Activated CD4-positive, alpha-beta T cell treated with anti-CD3 and anti-CD28 coated beads, Interleukin-10, Interleukin-2, amounts not matched to agents 100 ng/mL and 50 ng/mL, durations not matched to agents 16 hours and 8 hours (primary cell): ENCODE measurements at regions not wholly inside any gene's neighbourhood (a gene's known extent, or its start where the extent isn't known, plus 50 kb on each side); places are given as distances from the start of the nearest gene placed in this dataset.

Source experiments
- DNase-seq: peaks from one replicate; pipeline ENCODE4 v3.0.0-alpha.2; 2020

DNA sequence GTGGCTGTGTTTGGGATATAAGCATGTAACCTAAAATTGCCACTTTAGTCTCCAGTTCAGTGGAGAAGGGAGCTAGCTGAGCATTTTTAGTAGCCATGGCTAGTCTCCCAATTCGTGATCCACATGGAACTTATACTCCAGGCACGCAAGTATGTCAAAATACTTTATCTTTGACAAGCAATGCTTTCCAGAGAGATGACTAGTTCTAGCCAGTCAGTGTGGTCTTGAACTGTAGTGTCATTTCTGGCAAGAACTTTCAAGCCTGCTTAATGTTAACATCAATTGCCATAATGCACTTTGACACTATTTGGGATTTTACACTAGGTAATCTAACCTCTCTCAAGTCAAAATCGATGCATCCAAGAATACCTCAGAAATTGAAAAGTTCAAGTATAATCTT, 660.0 kb downstream of the PTPRC start:
- no peak for DNase-seq

DNA sequence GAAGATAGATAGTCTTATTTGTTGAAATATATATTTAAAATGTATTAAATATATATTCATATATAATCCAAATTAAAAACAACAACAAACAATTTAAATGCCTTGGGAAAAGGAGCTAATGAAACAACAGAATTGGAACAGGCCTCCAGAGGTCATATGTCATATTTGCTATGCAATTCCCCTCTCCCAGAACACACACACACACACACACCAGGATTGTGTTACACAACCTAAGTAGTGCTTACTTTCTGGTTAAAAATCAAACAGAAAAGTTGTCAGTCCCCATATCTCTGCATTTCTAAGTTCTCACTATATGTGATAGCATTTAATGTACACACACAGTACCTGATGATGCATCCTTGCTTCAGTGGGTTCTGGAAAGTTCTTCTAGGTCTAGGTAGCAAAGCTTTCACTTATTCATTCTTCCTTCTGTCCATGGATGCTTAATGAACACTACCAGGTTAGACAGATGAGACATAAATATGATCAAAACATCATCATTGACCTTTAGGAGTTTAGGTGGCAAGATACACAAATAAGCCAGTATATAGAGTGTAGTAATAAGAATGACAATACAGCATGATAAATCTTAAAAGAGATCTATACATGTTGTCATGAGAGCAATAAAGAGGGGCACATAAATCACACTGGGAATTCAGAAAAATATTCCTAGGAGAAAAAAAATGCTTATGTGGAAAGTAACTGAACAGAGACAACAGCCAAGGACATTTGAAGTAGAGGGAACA, 662.8 kb downstream of the PTPRC start:
- no peak for DNase-seq

DNA sequence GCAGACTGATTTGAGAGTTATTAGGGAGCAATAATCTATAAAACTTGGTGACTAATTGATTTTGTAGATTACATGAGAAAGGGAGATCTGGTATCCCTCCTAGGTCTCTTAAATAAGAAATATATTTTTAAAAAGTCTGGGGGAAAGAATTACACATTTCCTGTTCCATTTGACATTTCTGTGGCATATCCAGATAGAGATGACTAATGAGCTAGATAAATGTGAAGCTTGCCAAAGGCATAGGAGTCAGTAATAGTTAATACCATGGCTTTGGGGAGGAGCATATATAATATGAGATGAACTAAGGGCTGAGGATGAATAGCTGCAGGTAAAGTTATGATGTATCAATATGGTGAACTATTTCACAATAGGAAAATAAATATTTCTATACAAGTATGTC, 663.7 kb downstream of the PTPRC start:
- DNase-seq, result no peak

DNA sequence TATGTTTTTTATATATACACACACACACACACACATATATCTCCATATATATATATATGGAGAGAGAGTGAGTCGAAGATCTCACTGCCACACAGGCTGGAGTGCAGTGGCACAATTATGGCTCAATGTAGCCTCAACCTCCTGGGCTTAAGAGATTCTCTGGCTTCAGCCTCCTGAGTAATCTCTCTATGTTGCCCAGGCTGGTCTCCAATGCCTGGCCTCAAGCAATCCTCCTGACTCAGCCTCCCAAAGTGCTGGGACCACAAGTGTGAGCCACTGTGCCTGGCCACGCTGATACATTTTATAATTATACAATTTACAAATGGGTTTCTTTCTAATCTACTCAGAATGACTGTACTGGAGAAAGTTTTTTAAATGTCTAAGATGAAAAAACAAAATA, 664.2 kb downstream of the PTPRC start:
- no peak for DNase-seq

DNA sequence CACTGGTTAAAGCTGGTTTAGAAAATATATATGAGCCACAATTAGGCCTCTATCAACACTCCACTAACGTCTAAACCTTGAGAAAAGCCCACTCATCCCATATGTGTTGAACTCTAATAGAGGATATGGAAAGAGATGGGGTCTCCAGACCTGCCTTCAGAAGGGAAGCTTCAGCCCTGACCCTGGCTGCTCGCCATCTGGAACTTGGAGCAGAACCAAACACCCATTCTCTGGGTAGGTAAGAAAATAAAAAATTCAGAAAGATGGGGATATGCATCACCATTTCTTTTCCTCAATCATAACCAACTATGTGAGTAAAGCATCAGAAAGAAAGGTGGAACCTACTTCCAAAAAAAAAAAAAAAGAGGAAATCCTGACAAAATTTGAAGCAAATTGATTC, 666.2 kb downstream of the PTPRC start:
- DNase-seq, result no peak

DNA sequence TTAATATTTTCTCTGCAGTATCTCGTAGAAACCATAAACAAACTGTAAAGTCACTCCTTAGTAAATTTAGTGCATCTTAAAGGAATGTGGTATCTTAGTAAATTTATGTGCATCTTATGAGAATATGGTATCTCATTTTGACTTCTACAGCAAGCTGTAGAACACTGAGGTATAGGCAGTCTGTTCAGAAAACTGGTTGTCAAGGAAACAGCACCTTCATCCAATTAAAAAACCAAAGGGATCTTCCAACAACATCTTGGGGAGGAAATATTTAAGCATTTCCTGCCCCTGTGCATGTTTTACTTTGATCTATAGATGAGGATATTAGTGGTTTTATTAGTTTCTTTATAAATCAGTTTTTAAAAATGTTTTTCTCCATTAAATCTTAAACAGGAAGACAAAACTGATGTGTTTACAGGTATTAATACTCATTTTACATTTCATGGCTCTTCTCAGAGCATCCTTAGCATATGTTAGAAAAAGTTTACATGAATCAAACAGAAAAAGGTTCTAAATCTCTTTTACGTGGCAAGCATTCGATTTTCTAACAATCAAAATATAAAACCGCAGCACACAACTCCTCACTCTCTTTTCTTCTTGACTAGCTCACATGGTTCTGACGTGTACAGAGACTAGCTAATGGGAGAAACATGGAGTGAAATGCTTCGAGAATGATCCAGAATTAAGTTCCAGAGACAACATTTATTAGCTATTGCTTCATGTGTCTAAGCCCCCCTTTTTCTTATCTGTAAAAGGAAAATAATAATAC, 668.8 kb downstream of the PTPRC start:
- DNase-seq, result peak; percentile 39

DNA sequence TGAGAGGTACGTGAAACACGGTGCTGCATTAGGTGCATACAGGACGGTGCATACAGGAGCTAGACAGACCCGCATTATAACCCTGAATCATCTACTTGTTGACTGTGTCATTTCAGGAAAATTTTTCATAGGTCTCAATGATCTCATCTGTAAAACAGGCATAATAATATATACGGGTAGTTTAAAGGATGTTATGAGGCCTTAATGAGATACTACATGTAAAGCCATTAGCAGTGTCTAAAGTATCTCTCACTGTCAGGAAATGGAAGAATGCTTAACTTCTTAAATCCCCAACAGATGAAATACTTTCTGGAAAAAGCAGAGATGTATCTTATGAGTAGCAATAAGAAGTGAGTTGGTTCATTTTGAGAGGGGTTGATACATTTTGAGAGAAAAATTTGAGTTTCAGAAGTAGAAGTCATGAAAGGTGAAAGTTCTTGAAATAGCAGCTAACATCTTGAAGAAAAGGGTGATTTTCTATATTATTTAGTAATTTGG, 669.6 kb downstream of the PTPRC start:
- peak; percentile 74 for DNase-seq

DNA sequence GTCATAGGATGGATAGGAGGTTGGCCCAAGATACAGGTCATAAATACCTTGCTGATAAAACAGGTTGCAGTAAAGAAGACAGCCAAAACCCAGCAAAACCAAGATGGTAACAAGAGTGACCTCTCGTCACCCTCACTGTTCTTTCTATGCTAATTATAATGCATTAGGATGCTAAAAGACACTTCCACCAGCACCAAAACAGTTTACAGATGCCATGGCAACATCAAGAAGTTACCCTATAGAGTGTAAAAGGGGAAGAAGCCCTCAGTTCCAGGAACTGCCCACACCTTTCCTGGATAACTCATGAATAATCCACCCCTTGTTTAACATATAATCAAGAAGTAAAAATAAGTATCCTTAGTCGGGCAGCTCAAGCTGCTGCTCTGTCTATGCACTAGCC, 671.9 kb downstream of the PTPRC start:
- DNase-seq, result no peak

DNA sequence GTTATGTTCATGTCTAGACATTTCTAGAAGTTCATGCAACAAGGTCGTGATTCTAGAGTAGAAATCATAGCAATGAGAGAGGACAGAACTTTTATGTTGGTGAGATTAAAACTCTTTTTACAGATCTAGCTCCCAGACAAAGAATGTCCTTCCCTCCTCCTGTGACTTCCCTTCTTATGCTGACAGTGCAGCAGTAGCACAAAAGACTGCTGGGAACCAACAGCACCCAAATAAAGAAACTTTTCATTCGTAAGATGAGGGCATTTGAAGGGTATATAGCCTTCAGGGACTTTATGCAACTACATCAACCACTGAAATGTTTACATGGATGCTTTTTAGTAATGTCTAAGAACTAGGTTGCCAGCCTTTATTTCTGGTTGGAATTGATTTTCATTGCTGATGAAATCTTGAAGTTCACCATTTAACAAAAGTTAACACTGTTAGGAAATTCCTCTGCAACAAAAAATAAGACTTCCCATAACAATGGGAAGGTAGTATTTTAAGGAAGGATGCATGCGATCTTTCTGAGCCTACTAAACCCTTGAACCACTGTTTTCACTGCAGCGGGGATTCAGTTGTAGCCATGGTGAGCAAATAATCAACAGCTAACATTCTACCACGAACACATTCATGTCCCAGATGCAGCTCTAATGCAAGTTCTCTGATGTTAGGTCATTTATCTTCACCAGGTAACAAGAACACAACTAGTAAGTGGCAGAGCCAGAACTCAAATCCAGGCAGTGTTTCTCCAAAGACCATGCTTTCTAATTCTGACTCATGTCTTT, 672.8 kb downstream of the PTPRC start:
- DNase-seq, result no peak

DNA sequence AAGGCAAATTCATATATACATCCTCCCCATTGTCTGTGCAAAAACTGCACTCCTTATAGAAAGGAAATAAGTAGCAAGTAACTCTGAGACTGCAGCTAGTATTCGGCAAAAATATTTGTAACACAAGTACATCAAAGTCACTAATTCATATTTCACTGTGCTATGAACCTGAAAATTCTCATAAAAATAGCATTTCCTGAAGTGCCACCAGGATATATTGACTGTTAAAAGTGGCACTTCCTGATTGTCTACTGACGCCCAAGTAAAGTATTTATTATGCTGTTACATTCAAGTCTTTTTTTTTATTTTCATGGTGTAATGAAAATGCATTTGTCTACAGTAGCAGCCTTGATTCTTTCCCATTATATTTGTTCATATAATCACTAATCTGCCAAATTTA, 673.8 kb downstream of the PTPRC start:
- DNase-seq, result no peak

DNA sequence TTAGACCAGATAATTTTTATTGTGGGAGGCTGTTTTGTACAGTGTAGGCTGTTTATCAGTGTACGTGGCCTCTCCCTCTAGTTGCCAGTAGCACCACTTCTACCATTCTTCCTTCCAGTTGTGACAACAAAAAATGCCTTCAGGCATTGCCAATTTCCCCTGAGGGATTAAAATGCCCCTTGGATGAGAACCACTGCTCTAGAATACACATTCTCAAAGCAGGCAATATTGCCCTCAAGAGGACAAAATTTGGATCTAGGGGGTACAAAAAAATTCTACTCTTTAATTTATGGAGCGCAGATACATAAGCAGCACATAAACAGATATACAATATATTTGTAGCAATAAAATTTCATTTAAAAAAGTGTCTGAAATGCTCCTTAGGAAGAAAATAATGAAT, 674.6 kb downstream of the PTPRC start:
- no peak for DNase-seq

DNA sequence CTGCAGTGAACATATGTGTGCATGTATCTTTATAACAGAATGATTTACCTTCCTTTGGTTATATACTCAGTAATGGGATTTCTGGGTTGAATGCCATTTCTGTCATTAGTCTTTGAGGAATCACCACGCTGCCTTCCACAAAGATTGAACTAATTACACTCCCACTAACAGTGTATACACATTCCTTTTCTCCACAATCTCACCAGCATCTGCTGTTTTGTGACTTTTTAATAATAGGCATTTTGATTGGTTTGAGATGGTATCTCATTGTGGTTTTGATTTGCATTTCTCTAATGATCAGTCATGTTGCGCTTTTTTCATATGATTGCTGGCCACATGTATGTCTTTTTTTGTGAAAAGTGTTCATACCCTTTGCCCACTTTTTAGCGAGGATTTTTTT, 680.5 kb downstream of the PTPRC start:
- DNase-seq, result no peak

DNA sequence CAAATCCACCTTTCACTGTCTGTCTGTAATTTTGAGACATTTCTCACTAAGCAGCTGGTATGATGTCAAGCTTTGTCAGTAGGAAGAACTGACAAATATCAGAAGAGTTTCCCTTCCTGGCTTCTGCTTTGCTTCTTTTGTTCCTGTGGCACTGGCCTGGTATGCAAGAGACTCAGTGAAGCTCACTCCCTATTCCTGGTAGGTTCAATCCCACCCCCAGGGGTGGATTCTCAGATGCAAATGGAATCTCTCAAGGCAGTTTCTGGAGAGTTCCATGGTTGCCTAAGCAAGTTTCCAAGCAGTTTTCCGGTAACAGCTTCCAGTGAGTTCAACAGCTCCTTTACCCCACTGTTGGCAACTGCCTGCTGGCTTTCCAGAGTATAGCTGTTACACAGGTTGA, 683.4 kb downstream of the PTPRC start:
- no peak for DNase-seq

DNA sequence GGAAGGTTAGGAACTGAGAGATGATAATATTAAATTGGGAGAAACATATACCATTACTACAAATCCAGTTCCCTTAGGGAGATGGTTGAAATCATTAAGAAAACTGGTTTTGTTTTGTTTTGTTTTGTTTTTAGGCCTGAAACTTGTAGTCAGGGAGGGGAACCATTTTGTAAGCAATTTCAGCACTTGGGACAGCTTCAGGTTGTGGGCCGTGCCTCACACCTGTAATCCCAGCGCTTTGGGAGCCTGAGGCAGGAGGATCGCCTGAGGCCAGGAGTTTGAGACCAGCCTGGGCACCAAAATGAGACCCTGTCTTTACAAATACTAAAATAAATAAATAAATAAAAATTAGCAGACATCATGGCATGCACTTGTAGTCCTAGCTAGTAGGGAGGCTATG, 694.3 kb upstream of the NR5A2 start:
- DNase-seq, result no peak

DNA sequence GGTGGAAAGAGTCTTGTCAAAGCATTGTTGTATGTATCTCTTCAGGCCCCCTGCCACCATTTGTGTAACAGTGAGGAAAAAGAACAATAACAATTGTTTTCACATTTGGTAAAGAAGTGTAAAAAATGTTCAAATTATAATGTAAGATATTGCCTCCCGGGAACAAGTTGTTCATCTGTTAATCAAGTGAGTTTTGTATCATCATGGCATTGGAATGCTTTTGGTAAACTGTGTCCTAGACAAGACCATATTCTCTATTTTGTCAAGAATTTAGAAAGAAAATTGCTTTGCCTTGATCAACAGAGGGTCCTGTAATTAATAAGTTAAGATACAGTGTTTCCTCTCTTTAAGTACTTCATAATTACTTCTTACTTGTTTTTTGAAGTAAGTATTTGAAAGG, 692.0 kb upstream of the NR5A2 start:
- no peak for DNase-seq

DNA sequence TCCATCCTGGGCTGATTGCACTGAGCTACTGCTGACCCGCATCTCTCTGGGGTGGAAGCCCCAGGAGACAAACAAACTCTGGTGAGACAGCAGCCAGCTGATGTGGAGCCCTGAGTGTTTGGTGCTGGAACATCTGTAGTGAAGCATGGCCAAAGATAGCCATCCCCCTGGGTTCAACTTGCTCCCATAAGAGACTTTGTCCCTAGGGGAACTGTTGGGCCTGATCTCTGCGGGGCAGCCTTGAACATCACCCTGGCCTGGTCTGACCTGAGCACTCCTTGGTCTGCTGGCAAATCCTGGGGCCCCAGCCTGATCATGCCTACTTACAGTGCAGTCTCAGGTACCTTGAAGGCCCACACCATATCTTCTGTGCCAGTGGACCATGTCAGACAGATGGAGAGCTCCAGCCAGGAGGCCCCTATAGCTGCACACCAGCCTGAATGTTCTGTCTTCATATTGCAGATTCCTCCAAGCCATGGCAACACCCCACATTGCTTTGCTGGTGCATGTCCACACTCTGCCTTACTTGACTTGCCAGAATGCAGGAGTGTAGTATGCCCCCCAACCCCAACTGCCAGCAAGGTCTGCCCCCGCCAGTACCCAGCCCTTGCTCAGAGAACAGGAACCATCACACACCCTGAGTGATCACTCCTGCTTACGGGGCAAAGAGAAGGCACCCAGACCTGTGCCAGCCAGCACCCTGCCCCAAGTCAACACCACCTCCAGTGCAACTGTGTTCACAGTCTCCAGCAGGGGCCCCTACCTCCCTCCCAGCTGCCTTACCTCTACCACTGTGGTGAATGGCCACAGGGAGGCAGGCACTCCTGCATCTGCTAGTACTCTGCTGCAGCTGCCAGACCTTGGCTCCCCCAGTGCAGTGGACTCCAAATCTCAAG, 690.5 kb upstream of the NR5A2 start:
- DNase-seq, result no peak

DNA sequence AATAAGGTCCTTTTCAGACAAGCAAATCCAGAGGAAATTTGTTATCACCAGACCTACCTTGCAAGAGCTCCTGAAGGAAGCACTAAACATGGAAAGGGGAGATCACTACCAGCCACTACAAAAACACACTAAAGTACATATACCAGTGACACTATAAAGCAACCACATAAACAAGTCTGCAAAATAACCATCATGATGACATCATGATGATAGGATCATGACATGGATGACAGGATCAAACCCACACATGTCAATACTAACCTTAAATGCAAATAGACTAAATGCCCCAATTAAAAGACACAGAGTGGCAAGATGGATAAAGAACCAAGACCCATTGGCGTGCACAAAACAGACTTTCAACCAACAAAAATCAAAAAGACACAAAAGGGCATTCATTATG, 688.8 kb upstream of the NR5A2 start:
- DNase-seq, result no peak

DNA sequence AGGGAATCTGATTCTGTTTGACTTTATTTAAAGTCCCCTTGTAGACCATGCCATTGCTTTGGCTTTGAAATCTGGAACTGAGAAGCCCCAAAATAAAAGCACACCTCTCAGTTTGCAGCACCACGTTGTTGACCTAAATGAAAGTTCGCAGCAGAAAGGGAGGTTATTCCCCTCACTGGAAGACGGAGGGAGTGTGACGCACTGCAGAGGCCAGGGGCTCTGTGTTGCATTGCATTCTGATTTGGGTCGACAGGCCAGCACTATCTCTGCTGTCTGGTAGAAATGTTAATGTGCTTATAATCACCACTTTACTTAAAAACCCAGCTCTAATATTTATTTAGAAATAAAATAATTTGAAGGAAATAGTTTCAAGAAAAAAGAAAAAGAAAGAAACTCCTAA, 675.2 kb upstream of the NR5A2 start:
- DNase-seq, result no peak

DNA sequence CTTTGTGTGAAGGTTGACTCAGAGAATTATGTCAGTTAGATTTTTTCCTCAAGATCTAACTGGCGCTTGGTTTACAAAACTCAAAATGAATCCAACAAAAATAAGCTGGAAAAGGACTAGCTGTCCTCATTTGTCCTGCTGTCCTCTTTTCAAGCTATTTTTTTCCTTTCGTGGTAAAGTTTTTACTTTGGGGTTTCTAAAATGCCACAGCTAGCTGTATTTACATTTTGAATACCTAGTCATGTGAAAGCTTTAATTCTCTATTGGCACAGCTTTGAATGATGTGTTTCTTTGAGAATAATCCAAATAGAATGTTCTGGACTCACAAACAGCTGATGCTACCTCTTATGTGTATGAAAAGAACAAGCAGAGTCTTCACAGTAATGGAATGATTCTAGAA, 673.6 kb upstream of the NR5A2 start:
- no peak for DNase-seq

DNA sequence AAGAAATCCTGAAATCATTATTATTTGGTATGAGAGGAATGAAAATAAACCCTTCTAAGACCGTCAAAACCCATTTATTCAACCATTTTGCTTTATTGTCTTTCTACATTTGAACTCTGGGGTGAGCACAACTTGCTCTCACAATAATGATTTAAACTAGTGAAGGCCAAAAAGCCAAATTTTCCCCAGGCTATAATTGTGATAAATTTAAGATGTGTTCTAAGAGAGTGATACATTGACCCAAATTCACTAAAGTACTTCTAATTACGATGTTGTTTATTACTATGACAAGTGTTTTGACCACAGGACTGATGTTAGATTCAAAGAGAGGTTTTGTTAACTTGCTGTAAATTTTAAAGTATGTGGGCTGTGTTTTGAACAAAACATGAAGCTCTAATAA, 670.9 kb upstream of the NR5A2 start:
- no peak for DNase-seq

DNA sequence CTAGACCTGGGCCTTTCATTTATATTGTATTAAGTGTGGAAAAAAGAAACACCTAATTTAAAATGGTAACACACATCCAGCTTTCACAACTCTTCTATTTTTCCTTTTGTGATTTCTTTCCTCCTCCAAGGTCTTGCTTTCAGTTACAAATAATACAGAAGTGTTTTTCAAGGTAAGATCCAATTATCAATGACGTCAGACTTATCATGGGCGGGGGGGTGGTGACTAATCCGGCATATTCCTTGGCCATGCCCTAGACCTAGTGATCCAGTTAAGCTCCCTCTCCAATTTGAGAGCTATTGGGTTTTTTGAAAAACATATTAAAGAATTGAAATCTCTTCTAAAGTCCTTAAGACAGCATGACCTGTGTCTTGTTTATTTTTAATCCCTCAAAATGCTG, 669.9 kb upstream of the NR5A2 start:
- no peak for DNase-seq

DNA sequence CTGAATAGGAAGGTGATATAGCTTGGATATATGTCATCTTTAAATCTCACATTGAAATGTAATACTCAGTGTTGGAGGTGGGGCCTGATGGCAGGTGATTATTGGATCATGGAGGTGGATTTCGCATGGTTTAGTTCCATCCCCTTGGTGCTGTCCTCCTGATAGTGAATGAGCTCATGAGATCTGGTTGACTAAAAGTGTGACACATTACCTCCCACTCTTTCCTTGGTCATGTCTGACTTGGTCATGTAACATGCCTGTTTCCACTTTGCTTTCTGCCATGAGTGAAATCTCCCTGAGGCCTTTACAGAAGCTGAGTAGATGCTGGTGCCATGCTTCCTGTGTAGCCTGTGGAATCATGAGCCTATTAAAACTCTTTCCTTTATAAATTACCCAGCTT, 664.5 kb upstream of the NR5A2 start:
- DNase-seq, result peak; percentile 1

DNA sequence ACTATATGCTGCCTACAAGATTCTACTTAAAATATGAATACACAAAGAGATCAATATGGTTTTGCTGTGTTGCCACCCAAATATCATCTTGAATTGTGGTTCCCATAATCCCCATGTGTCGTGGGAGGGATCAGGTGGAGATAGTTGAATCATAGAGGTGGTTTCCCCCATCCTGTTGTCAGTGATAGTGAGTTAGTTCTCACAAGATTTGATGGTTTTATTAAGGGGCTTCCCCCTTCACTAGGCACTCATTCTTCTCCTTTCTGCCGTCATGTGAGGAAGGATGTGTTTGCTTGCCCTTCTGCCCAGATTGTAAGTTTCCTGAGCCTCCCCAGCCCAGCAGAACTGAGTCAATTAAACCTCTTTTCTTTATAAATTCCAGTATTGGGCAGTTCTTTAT, 654.4 kb upstream of the NR5A2 start:
- DNase-seq, result peak; percentile 4
